Osteoblast (primary cell): ENCODE measurements at regions not wholly inside any gene's neighbourhood (a gene's known extent, or its start where the extent isn't known, plus 50 kb on each side); places are given as distances from the start of the nearest gene placed in this dataset.
"Not testable (repeated sequence)": the region's sequence is repeated elsewhere in the genome, so short reads cannot be mapped to it uniquely, and the experiment has no call there.

Experiments used
- DNase-seq: peaks from one replicate; pipeline ENCODE4 v3.0.0; 2011; ENCODE audit warnings: low spot score, mixed read lengths; ENCODE audit not compliant: insufficient read length; ENCODE audit errors: missing footprints
- H2AFZ ChIP-seq: 2 replicates; pipeline ENCODE4 v1.6.0; 2011; ENCODE audit warnings: mild to moderate bottlenecking, low read length
- H3K27ac ChIP-seq: 2 replicates; pipeline ENCODE4 v1.5.1; 2011; ENCODE audit warnings: mild to moderate bottlenecking, low read depth, low read length, moderate library complexity
- H3K27me3 ChIP-seq: 2 replicates; pipeline ENCODE4 v1.6.0; 2012; ENCODE audit warnings: mild to moderate bottlenecking, control low read depth, inconsistent platforms, low read length, moderate library complexity; ENCODE audit not compliant: insufficient read depth
- H3K36me3 ChIP-seq: 2 replicates; pipeline ENCODE4 v1.5.1; 2011; ENCODE audit warnings: mild to moderate bottlenecking, low read length, control low read depth, moderate library complexity; ENCODE audit not compliant: insufficient read depth
- H3K4me1 ChIP-seq: 2 replicates; pipeline ENCODE4 v1.5.1; 2011; ENCODE audit warnings: mild to moderate bottlenecking, low read length, control low read depth, moderate library complexity; ENCODE audit not compliant: insufficient read depth
- H3K4me2 ChIP-seq: 2 replicates; pipeline ENCODE4 v1.6.0; 2011; ENCODE audit warnings: mild to moderate bottlenecking, low read length; ENCODE audit not compliant: insufficient read depth
- H3K4me3 ChIP-seq: fragments of 200-600 bp; sonication (generic); 3 replicates; pipeline ENCODE4 v1.5.1; 2012; ENCODE audit warnings: mild to moderate bottlenecking, low read length, inconsistent platforms; ENCODE audit not compliant: insufficient read depth
- H3K79me2 ChIP-seq: 2 replicates; pipeline ENCODE4 v1.6.0; 2012; ENCODE audit warnings: mild to moderate bottlenecking, low read length, control low read depth, inconsistent platforms; ENCODE audit not compliant: insufficient read depth
- H3K9me3 ChIP-seq: 2 replicates; pipeline ENCODE4 v1.5.1; 2011; ENCODE audit warnings: low read depth, low read length, control low read depth
- H4K20me1 ChIP-seq: 2 replicates; pipeline ENCODE4 v1.6.0; 2012; ENCODE audit warnings: mild to moderate bottlenecking, low read length, control low read depth; ENCODE audit not compliant: insufficient read depth
- CTCF ChIP-seq: IDR thresholded peaks from 2 replicates; pipeline ENCODE4 v1.5.1; 2011; ENCODE audit warnings: mild to moderate bottlenecking, low read depth, low read length, moderate library complexity; ENCODE audit errors: extremely low read depth

- Histone ChIP-seq H2AFZ (no peak overlapping the region), H3K27ac (no peak overlapping the region), H3K36me3 (no peaks in the 10 kb centered on the region), H3K4me1 (no peaks in the 10 kb centered on the region), H3K9me3 (no peaks in the 10 kb centered on the region), H3K27me3 (no peaks in the 10 kb centered on the region), H3K4me3 (no peak overlapping the region), H4K20me1 (no peaks in the 10 kb centered on the region), H3K4me2 (no peak overlapping the region), H3K79me2 (no peaks in the 10 kb centered on the region)
- TF ChIP-seq CTCF: no peak
- no peak for DNase-seq
Observed at GRCh38 chr18:29853126-29853525, 1189.4 kb downstream of the DSC3 start.

GRCh38 chr18:29849144-29849543 is 1193.4 kb downstream of the DSC3 start:
- Histone ChIP-seq H3K9me3 (no peaks in the 10 kb centered on the region), H3K79me2 (no peaks in the 10 kb centered on the region), H3K27me3 (no peaks in the 10 kb centered on the region), H3K4me1 (no peaks in the 10 kb centered on the region), H3K36me3 (no peaks in the 10 kb centered on the region), H2AFZ (no peak overlapping the region), H3K4me2 (no peak overlapping the region), H3K4me3 (no peak overlapping the region), H4K20me1 (no peaks in the 10 kb centered on the region), H3K27ac (no peak overlapping the region)
- DNase-seq: no peak
- TF ChIP-seq CTCF: no peak

- no peak for DNase-seq
- Histone ChIP-seq H2AFZ (no peak overlapping the region), H4K20me1 (no peaks in the 10 kb centered on the region)
Observed at GRCh38 chr18:29841631-29842030, 1200.9 kb downstream of the DSC3 start.

GRCh38 chr18:29840089-29840488 is 1202.5 kb downstream of the DSC3 start:
- Histone ChIP-seq H3K4me3 (no peak overlapping the region), H3K9me3 (no peaks in the 10 kb centered on the region), H4K20me1 (no peaks in the 10 kb centered on the region), H3K36me3 (no peaks in the 10 kb centered on the region), H3K27me3 (no peaks in the 10 kb centered on the region), H3K79me2 (no peaks in the 10 kb centered on the region), H3K4me1 (no peaks in the 10 kb centered on the region), H2AFZ (no peak overlapping the region), H3K4me2 (no peak overlapping the region), H3K27ac (no peak overlapping the region)
- DNase-seq: no peak
- TF ChIP-seq CTCF: no peak

More at GRCh38 chr18:29841631-29842030, 1200.9 kb downstream of the DSC3 start:
- no peak overlapping the region for H3K4me3 ChIP-seq
- no peaks in the 10 kb centered on the region for H3K9me3 ChIP-seq
- no peaks in the 10 kb centered on the region for H3K27me3 ChIP-seq
- no peaks in the 10 kb centered on the region for H3K79me2 ChIP-seq
- no peak overlapping the region for H3K4me2 ChIP-seq
- TF ChIP-seq CTCF: no peak
- H3K27ac ChIP-seq: no peak overlapping the region
- H3K4me1 ChIP-seq: no peaks in the 10 kb centered on the region
- no peaks in the 10 kb centered on the region for H3K36me3 ChIP-seq

GRCh38 chr18:29838961-29839360 is 1203.6 kb downstream of the DSC3 start:
- H3K79me2 ChIP-seq, DNase-seq, H3K27me3 ChIP-seq, H2AFZ ChIP-seq, H3K4me3 ChIP-seq, H3K9me3 ChIP-seq, H4K20me1 ChIP-seq, H3K27ac ChIP-seq, H3K4me1 ChIP-seq, H3K36me3 ChIP-seq, H3K4me2 ChIP-seq: not testable (repeated sequence)
